H9 (cell line): ENCODE measurements at regions not wholly inside any gene's neighbourhood (a gene's known extent, or its start where the extent isn't known, plus 50 kb on each side); places are given as distances from the start of the nearest gene placed in this dataset.

Source experiments
- DNase-seq: peaks from one replicate; pipeline ENCODE4 v3.0.0-alpha.2; 2017
- H2AFZ ChIP-seq: one replicate; pipeline ENCODE4 v1.6.1; 2013; ENCODE audit warnings: mild to moderate bottlenecking, low read length, control low read depth, moderate library complexity
- H2AK5ac ChIP-seq: 2 replicates; pipeline ENCODE4 v1.6.1; 2013; ENCODE audit warnings: low read length, control low read depth, mixed read lengths; ENCODE audit not compliant: insufficient read length
- H2BK120ac ChIP-seq: one replicate; pipeline ENCODE4 v1.6.1; 2013; ENCODE audit warnings: low read depth, mild to moderate bottlenecking, low read length, control low read depth, inconsistent platforms; ENCODE audit not compliant: poor library complexity, severe bottlenecking
- H2BK12ac ChIP-seq: 2 replicates; pipeline ENCODE4 v1.6.1; 2013; ENCODE audit warnings: low read length, control low read depth, mixed read lengths, low read depth; ENCODE audit not compliant: insufficient read length
- H2BK15ac ChIP-seq: 2 replicates; pipeline ENCODE4 v1.6.1; 2013; ENCODE audit warnings: low read depth, low read length, control low read depth
- H2BK20ac ChIP-seq: one replicate; pipeline ENCODE4 v1.6.1; 2013; ENCODE audit warnings: low read depth, mild to moderate bottlenecking, low read length, control low read depth, inconsistent platforms; ENCODE audit not compliant: poor library complexity, severe bottlenecking
- H2BK5ac ChIP-seq: 2 replicates; pipeline ENCODE4 v1.6.1; 2013; ENCODE audit warnings: low read length, control low read depth, mixed read lengths; ENCODE audit not compliant: insufficient read length
- H3K14ac ChIP-seq: 2 replicates; pipeline ENCODE4 v1.6.1; 2013; ENCODE audit warnings: low read length, control low read depth; ENCODE audit not compliant: insufficient read depth
- H3K18ac ChIP-seq: 2 replicates; pipeline ENCODE4 v1.6.1; 2013; ENCODE audit warnings: low read depth, mild to moderate bottlenecking, mixed read lengths, low read length, control low read depth; ENCODE audit not compliant: insufficient read length
- H3K23ac ChIP-seq: 2 replicates; pipeline ENCODE4 v1.6.1; 2013; ENCODE audit warnings: low read length, control low read depth, mixed read lengths, low read depth; ENCODE audit not compliant: insufficient read length
- H3K23me2 ChIP-seq: 2 replicates; pipeline ENCODE4 v1.6.1; 2013; ENCODE audit warnings: low read depth, mild to moderate bottlenecking, mixed read lengths, low read length, control low read depth; ENCODE audit not compliant: insufficient read length, poor library complexity, severe bottlenecking
- H3K27ac ChIP-seq: 2 replicates; pipeline ENCODE4 v1.5.1; 2013; ENCODE audit warnings: low read length, control low read depth, mixed read lengths, low read depth; ENCODE audit not compliant: insufficient read length
- H3K27me3 ChIP-seq: 2 replicates; pipeline ENCODE4 v1.6.1; 2013; ENCODE audit warnings: low read length, control low read depth, inconsistent platforms; ENCODE audit not compliant: insufficient read depth
- H3K4ac ChIP-seq: 2 replicates; pipeline ENCODE4 v1.6.1; 2013; ENCODE audit warnings: low read depth, mild to moderate bottlenecking, control low read depth, inconsistent platforms, low read length, moderate library complexity
- H3K4me1 ChIP-seq: 2 replicates; pipeline ENCODE4 v1.6.1; 2013; ENCODE audit warnings: low read length, control low read depth, inconsistent platforms; ENCODE audit not compliant: insufficient read depth
- H3K4me2 ChIP-seq: 2 replicates; pipeline ENCODE4 v1.6.1; 2013; ENCODE audit warnings: low read length, control low read depth, mixed read lengths; ENCODE audit not compliant: insufficient read length, insufficient read depth
- H3K56ac ChIP-seq: 2 replicates; pipeline ENCODE4 v1.6.1; 2013; ENCODE audit warnings: low read depth, mild to moderate bottlenecking, mixed read lengths, low read length, control low read depth; ENCODE audit not compliant: insufficient read length
- H3K79me1 ChIP-seq: 2 replicates; pipeline ENCODE4 v1.6.1; 2013; ENCODE audit warnings: low read depth, mild to moderate bottlenecking, moderate library complexity, low read length, control low read depth, inconsistent platforms; ENCODE audit not compliant: insufficient read depth, poor library complexity, severe bottlenecking
- H3K79me2 ChIP-seq: 2 replicates; pipeline ENCODE4 v1.6.1; 2013; ENCODE audit warnings: low read length, control low read depth, inconsistent platforms; ENCODE audit not compliant: insufficient read depth
- H3K9ac ChIP-seq: 2 replicates; pipeline ENCODE4 v1.6.1; 2013; ENCODE audit warnings: low read length, control low read depth, mixed read lengths; ENCODE audit not compliant: insufficient read length; ENCODE audit errors: extremely low read depth
- H3K9me3 ChIP-seq: one replicate; pipeline ENCODE4 v1.6.1; 2013; ENCODE audit warnings: low read depth, low read length, inconsistent platforms; ENCODE audit not compliant: control insufficient read depth
- H3T11ph ChIP-seq: one replicate; pipeline ENCODE4 v1.6.1; 2013; ENCODE audit warnings: mild to moderate bottlenecking, low read length, control low read depth, inconsistent platforms
- H4K20me1 ChIP-seq: one replicate; pipeline ENCODE4 v1.6.1; 2013; ENCODE audit not compliant: control insufficient read depth, insufficient read length, insufficient read depth
- H4K5ac ChIP-seq: 2 replicates; pipeline ENCODE4 v1.6.1; 2013; ENCODE audit warnings: low read depth, mild to moderate bottlenecking, mixed read lengths, low read length, control low read depth; ENCODE audit not compliant: insufficient read length
- H4K8ac ChIP-seq: replicated peaks from 2 replicates; pipeline ENCODE4 v1.6.1; 2013; ENCODE audit warnings: low read length, control low read depth, mixed read lengths, low read depth; ENCODE audit not compliant: insufficient read length
- H4K91ac ChIP-seq: 2 replicates; pipeline ENCODE4 v1.6.1; 2013; ENCODE audit warnings: low read depth, mild to moderate bottlenecking, moderate library complexity, mixed read lengths, low read length, control low read depth; ENCODE audit not compliant: insufficient read length
- H3K27ac Mint-ChIP-seq, 3 experiments: 2 replicates in 2 of 3; 3 replicates in 1 of 3; pipeline ENCODE4 v1.8.0; 2020 to 2021; ENCODE audit warnings: mixed read lengths in 3 of 3, mild to moderate bottlenecking in 1 of 3, moderate library complexity in 1 of 3
- H3K27me3 Mint-ChIP-seq: 2 replicates; pipeline ENCODE4 v1.8.0; 2021; ENCODE audit warnings: low read depth, mild to moderate bottlenecking, moderate library complexity, mixed read lengths
- H3K36me3 Mint-ChIP-seq, 3 experiments: 2 replicates in 2 of 3; 3 replicates in 1 of 3; pipeline ENCODE4 v1.8.0; 2020 to 2021; ENCODE audit warnings: low read depth in 3 of 3, mixed read lengths in 3 of 3; ENCODE audit not compliant: insufficient read depth in 1 of 3
- H3K4me1 Mint-ChIP-seq, 2 experiments: 2 replicates each; pipeline ENCODE4 v1.8.0; 2020; ENCODE audit warnings: mixed read lengths in 2 of 2
- H3K4me3 Mint-ChIP-seq, 2 experiments: 2 replicates in 1 of 2; 3 replicates in 1 of 2; pipeline ENCODE4 v1.8.0; 2020 to 2021; ENCODE audit warnings: mild to moderate bottlenecking in 2 of 2, mixed read lengths in 2 of 2, moderate library complexity in 1 of 2
- H3K9me3 Mint-ChIP-seq, 2 experiments: 2 replicates in 1 of 2; 3 replicates in 1 of 2; pipeline ENCODE4 v1.8.0; 2020; ENCODE audit warnings: mild to moderate bottlenecking in 2 of 2, mixed read lengths in 2 of 2, moderate library complexity in 1 of 2
- WGBS: extraction: QIAGEN DNeasy Blood & Tissue Kit; methylation state at CpG from one replicate; pipeline ENCODE4 v1.1.7; 2013; ENCODE audit warnings: missing lambda C conversion rate, low lambda C conversion rate, mixed read lengths; ENCODE audit not compliant: insufficient read length; ENCODE audit errors: extremely low coverage; 5-methylcytosine and 5-hydroxymethylcytosine counted together
- TF ChIP-seq, protein P1 (sequence below): fragments of 200-600 bp; sonication (generic); conservative IDR thresholded peaks from 3 replicates; pipeline ENCODE4 v1.8.0; 2021; ENCODE audit warnings: antibody characterized with exemption, mild to moderate bottlenecking

DNA sequence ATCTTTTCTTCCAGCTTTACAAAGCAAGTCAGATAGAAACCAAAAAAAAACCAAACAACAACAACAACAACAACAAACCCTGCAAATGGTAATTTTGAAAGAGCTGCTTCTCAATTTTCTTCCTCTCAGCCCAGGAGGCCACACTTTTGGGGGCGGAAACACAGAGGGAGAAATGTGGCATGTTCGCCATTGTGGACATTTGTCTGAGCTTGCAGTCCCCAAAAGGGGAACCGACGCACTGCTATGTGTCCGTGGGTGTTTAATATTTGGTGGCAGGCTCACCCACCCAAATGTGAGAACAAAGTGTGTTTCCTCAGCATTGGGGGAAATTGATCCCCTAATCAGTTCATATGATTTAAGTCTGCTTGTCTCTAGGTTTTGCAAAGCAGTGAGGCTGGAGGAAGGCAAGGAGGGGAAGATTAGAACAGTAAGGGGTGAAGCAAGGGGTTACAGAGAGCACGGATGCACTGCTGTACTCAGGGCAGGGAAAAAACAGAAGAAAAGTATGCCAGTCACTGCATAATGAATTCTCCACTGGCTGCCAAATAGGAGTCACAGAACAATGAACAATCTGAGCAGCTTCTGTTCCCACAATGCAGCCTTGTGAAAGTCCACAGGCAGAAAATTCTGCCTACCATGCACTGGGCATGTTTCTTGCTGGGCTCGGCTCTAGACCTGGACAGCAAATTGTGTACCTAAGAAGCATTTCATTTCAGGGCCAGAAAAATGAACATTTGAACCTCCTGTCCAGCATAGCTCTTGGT, 74.7 kb upstream of the GPM6B start:
- Mint-ChIP-seq H3K27ac (peak overlapping the region in 2 of 3 experiments; percentile 9 to 81; a peak in 3 of 7 replicates), H3K4me1 (peaks cover 20 to 29% of the 10 kb centered on the region in 2 experiments), H3K9me3 (peaks cover 18 to 38% of the 10 kb centered on the region in 2 experiments), H3K36me3 (peaks cover 0 to 11% (median 3%) of the 10 kb centered on the region in 3 experiments; a peak in 4 of 7 replicates), H3K27me3 (no peaks in the 10 kb centered on the region), H3K4me3 (no peak overlapping the region)
- H3K4me2 ChIP-seq, result no peak overlapping the region
- H4K5ac ChIP-seq, result no peak overlapping the region
- no peak overlapping the region for H3K23ac ChIP-seq
- H3K27ac ChIP-seq, result no peak overlapping the region
- no peak overlapping the region for H2AFZ ChIP-seq
- no peak for DNase-seq
- no peaks in the 10 kb centered on the region for H3K9me3 ChIP-seq
- no peaks in the 10 kb centered on the region for H3K79me1 ChIP-seq
- H3K79me2 ChIP-seq, result peaks cover 24% of the 10 kb centered on the region; the same call in 1 of the 2 replicates
- H2BK5ac ChIP-seq, result no peak overlapping the region
- no peak overlapping the region for H3K9ac ChIP-seq
- no peak overlapping the region for H3K14ac ChIP-seq
- H4K20me1 ChIP-seq, result no peaks in the 10 kb centered on the region
- 0 out of 2 replicates have a peak, but pooled peaks cover 4% of the 10 kb centered on the region for H3K27me3 ChIP-seq
- WGBS, result no CpG with 5 or more reads among the region's 7 CpGs
- H2BK15ac ChIP-seq, result no peak overlapping the region
- peaks cover 10% of the 10 kb centered on the region; the same call in 1 of the 2 replicates for H3K4me1 ChIP-seq
- H2BK12ac ChIP-seq, result no peak overlapping the region
- no peak overlapping the region for H3K4ac ChIP-seq
- TF ChIP-seq, protein P1, sequence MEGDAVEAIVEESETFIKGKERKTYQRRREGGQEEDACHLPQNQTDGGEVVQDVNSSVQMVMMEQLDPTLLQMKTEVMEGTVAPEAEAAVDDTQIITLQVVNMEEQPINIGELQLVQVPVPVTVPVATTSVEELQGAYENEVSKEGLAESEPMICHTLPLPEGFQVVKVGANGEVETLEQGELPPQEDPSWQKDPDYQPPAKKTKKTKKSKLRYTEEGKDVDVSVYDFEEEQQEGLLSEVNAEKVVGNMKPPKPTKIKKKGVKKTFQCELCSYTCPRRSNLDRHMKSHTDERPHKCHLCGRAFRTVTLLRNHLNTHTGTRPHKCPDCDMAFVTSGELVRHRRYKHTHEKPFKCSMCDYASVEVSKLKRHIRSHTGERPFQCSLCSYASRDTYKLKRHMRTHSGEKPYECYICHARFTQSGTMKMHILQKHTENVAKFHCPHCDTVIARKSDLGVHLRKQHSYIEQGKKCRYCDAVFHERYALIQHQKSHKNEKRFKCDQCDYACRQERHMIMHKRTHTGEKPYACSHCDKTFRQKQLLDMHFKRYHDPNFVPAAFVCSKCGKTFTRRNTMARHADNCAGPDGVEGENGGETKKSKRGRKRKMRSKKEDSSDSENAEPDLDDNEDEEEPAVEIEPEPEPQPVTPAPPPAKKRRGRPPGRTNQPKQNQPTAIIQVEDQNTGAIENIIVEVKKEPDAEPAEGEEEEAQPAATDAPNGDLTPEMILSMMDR, result no peak
- H2AK5ac ChIP-seq, result no peak overlapping the region
- H2BK120ac ChIP-seq, result no peak overlapping the region
- H3K18ac ChIP-seq, result no peak overlapping the region
- no peaks in the 10 kb centered on the region for H3K23me2 ChIP-seq
- no peak overlapping the region for H2BK20ac ChIP-seq
- no peak overlapping the region for H3K56ac ChIP-seq
- H4K91ac ChIP-seq, result no peak overlapping the region
- no peak overlapping the region for H3T11ph ChIP-seq
- H4K8ac ChIP-seq, result no peak overlapping the region
